Neuronal stem cell (in vitro differentiated cells): ENCODE measurements at regions not wholly inside any gene's neighbourhood (a gene's known extent, or its start where the extent isn't known, plus 50 kb on each side); places are given as distances from the start of the nearest gene placed in this dataset.

Experiments
- DNase-seq: peaks from one replicate; pipeline ENCODE4 v3.0.0-alpha.2; 2013; ENCODE audit warnings: low spot score
- H2AFZ ChIP-seq: one replicate; pipeline ENCODE4 v1.6.1; 2013; ENCODE audit warnings: mild to moderate bottlenecking, low read length, inconsistent platforms
- H2AK5ac ChIP-seq: 2 replicates; pipeline ENCODE4 v1.6.1; 2013; ENCODE audit warnings: low read depth, mild to moderate bottlenecking, inconsistent platforms, low read length, moderate library complexity, mixed read lengths
- H2BK120ac ChIP-seq: 2 replicates; pipeline ENCODE4 v1.6.1; 2013; ENCODE audit warnings: low read depth, mild to moderate bottlenecking, inconsistent platforms, low read length, moderate library complexity, mixed read lengths
- H2BK12ac ChIP-seq: one replicate; pipeline ENCODE4 v1.6.1; 2013; ENCODE audit warnings: low read length, inconsistent platforms
- H2BK15ac ChIP-seq: 2 replicates; pipeline ENCODE4 v1.6.1; 2013; ENCODE audit warnings: mild to moderate bottlenecking, low read length, inconsistent platforms, mixed read lengths
- H2BK5ac ChIP-seq: one replicate; pipeline ENCODE4 v1.6.1; 2013; ENCODE audit warnings: inconsistent platforms, mild to moderate bottlenecking, low read length, moderate library complexity
- H3K14ac ChIP-seq: one replicate; pipeline ENCODE4 v1.6.1; 2013; ENCODE audit warnings: low read length, inconsistent platforms
- H3K18ac ChIP-seq: 2 replicates; pipeline ENCODE4 v1.6.1; 2013; ENCODE audit warnings: low read length, inconsistent platforms
- H3K23ac ChIP-seq: 2 replicates; pipeline ENCODE4 v1.6.1; 2013; ENCODE audit warnings: low read depth, mild to moderate bottlenecking, mixed read lengths, low read length, inconsistent platforms; ENCODE audit not compliant: poor library complexity
- H3K27ac ChIP-seq: replicated peaks from 3 replicates; pipeline ENCODE4 v1.5.1; 2013; ENCODE audit warnings: low read length, inconsistent platforms
- H3K27me3 ChIP-seq, 3 experiments: 2 replicates each; pipeline ENCODE4 v1.6.1; 2013; ENCODE audit warnings: low read length in 3 of 3, mild to moderate bottlenecking in 2 of 3, inconsistent platforms in 1 of 3, low read depth in 1 of 3, mixed read lengths in 1 of 3, moderate library complexity in 1 of 3; ENCODE audit not compliant: control insufficient read depth in 3 of 3, insufficient read depth in 3 of 3
- H3K36me3 ChIP-seq, 2 donors: replicated peaks in 1 of 2; 2 replicates each; pipeline ENCODE4 v1.6.1; 2013; ENCODE audit warnings: low read length in 2 of 2; ENCODE audit not compliant: control insufficient read depth in 2 of 2, insufficient read depth in 2 of 2
- H3K4ac ChIP-seq: 2 replicates; pipeline ENCODE4 v1.6.1; 2013; ENCODE audit warnings: inconsistent platforms, mild to moderate bottlenecking, low read length, moderate library complexity
- H3K4me1 ChIP-seq, 2 donors: 1 replicate in 1 of 2; 2 replicates in 1 of 2; pipeline ENCODE4 v1.6.1; 2013; ENCODE audit warnings: low read length in 2 of 2, low read depth in 1 of 2; ENCODE audit not compliant: control insufficient read depth in 2 of 2, insufficient read depth in 1 of 2
- H3K4me2 ChIP-seq: one replicate; pipeline ENCODE4 v1.6.1; 2013; ENCODE audit warnings: mild to moderate bottlenecking, low read length, inconsistent platforms; ENCODE audit not compliant: insufficient read depth, poor library complexity, severe bottlenecking
- H3K4me3 ChIP-seq, 2 donors: 2 replicates each; pipeline ENCODE4 v1.5.1; 2013; ENCODE audit warnings: low read length in 2 of 2, mild to moderate bottlenecking in 2 of 2, inconsistent platforms in 1 of 2, moderate library complexity in 1 of 2
- H3K79me1 ChIP-seq: one replicate; pipeline ENCODE4 v1.6.1; 2013; ENCODE audit warnings: low read depth, mild to moderate bottlenecking, inconsistent platforms, low read length, moderate library complexity
- H3K9ac ChIP-seq: one replicate; pipeline ENCODE4 v1.6.1; 2013; ENCODE audit warnings: mild to moderate bottlenecking, low read depth, low read length, inconsistent platforms; ENCODE audit not compliant: poor library complexity
- H3K9me3 ChIP-seq, 2 donors: replicated peaks in 1 of 2; 2 replicates each; pipeline versions ENCODE3 to v1.6.1; 2013; ENCODE audit warnings: low read length in 2 of 2, mild to moderate bottlenecking in 2 of 2, inconsistent platforms in 1 of 2, low read depth in 1 of 2, mixed read lengths in 1 of 2, moderate library complexity in 1 of 2; ENCODE audit not compliant: control insufficient read depth in 2 of 2, insufficient read depth in 1 of 2
- H4K8ac ChIP-seq: one replicate; pipeline ENCODE4 v1.6.1; 2013; ENCODE audit warnings: low read depth, mild to moderate bottlenecking, inconsistent platforms, low read length, moderate library complexity
- H4K91ac ChIP-seq: one replicate; pipeline ENCODE4 v1.6.1; 2013; ENCODE audit warnings: low read length, low read depth, mild to moderate bottlenecking, inconsistent platforms; ENCODE audit not compliant: poor library complexity
- WGBS, 2 donors: extraction: QIAGEN DNeasy Blood & Tissue Kit; methylation state at CpG; one replicate each; pipeline ENCODE4 v1.1.7; 2013; ENCODE audit warnings: missing lambda C conversion rate in 2 of 2, mixed read lengths in 1 of 2; ENCODE audit not compliant: insufficient read length in 2 of 2, insufficient replicate concordance in 1 of 2; ENCODE audit errors: extremely low coverage in 2 of 2; 5-methylcytosine and 5-hydroxymethylcytosine counted together

DNA sequence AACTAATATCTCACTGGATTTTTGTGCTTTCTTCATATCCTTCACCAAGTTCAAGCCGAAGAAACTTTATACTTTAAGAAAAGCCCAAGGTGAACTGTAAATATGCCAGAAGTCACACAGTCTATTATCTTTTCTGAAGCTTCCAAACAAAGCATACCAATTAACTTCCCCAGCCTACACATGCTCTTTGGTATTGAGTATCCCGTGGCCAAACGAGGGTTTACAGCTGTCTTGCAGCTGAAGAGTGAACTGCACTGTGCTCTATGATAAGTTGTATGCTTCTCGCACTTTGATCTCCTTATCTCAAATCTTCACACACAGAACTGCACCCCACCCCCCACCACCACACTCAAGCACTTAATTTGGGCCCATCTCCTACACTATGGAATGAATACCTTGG lies 215.6 kb upstream of the VEPH1 start:
- no peaks in the 10 kb centered on the region for H3K27me3 ChIP-seq
- H2BK5ac ChIP-seq: no peak overlapping the region
- no peak overlapping the region for H4K8ac ChIP-seq
- WGBS, 2 donors: no CpG with 5 or more reads among the region's 4 CpGs
- H2BK120ac ChIP-seq: no peak overlapping the region
- H3K4me1 ChIP-seq: no peaks in the 10 kb centered on the region
- no peak for DNase-seq
- no peaks in the 10 kb centered on the region for H3K36me3 ChIP-seq
- no peak overlapping the region for H3K4me2 ChIP-seq
- H2BK15ac ChIP-seq: no peak overlapping the region
- H2AFZ ChIP-seq: no peak overlapping the region
- H3K23ac ChIP-seq: no peak overlapping the region
- no peak overlapping the region for H3K14ac ChIP-seq
- H3K4ac ChIP-seq: no peak overlapping the region
- H3K9me3 ChIP-seq: no peaks in the 10 kb centered on the region
- H3K4me3 ChIP-seq: no peak overlapping the region
- H3K79me1 ChIP-seq: no peaks in the 10 kb centered on the region
- no peak overlapping the region for H2BK12ac ChIP-seq
- H3K9ac ChIP-seq: no peak overlapping the region
- H3K18ac ChIP-seq: no peak overlapping the region
- H3K27ac ChIP-seq: no peak overlapping the region
- no peak overlapping the region for H4K91ac ChIP-seq
- no peak overlapping the region for H2AK5ac ChIP-seq

DNA sequence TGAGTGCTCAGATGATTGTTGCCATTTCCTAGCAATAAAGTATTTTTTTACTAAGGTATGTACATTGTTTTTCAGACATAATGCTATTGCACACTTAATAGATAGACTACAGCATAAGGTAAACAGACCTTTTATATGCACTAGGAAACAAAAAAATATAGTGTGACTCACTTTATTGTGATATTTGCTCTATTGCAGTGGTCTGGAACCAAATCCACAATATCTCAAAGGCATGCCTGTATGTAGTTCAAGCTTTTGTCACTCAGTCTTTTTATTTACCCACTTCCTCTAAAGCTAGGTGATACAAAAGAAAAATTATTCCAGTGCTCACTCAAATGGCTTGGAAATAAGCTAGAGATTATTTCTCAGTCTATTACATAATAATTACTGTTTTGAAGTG lies 209.9 kb upstream of the VEPH1 start:
- H3K23ac ChIP-seq: no peak overlapping the region
- no peak overlapping the region for H2BK120ac ChIP-seq
- no peak overlapping the region for H2BK5ac ChIP-seq
- no peak overlapping the region for H2AFZ ChIP-seq
- H2BK12ac ChIP-seq: no peak overlapping the region
- H4K91ac ChIP-seq: no peak overlapping the region
- H3K9me3 ChIP-seq: no peaks in the 10 kb centered on the region
- no peak overlapping the region for H3K18ac ChIP-seq
- no peaks in the 10 kb centered on the region for H3K4me1 ChIP-seq
- H3K27ac ChIP-seq: no peak overlapping the region
- no peaks in the 10 kb centered on the region for H3K36me3 ChIP-seq
- H4K8ac ChIP-seq: no peak overlapping the region
- no peak overlapping the region for H3K4ac ChIP-seq
- no peak overlapping the region for H2BK15ac ChIP-seq
- no peak overlapping the region for H2AK5ac ChIP-seq
- H3K4me2 ChIP-seq: no peak overlapping the region
- H3K14ac ChIP-seq: no peak overlapping the region
- no peak overlapping the region for H3K4me3 ChIP-seq
- H3K9ac ChIP-seq: no peak overlapping the region
- no peaks in the 10 kb centered on the region for H3K27me3 ChIP-seq
- DNase-seq: no peak
- H3K79me1 ChIP-seq: no peaks in the 10 kb centered on the region

DNA sequence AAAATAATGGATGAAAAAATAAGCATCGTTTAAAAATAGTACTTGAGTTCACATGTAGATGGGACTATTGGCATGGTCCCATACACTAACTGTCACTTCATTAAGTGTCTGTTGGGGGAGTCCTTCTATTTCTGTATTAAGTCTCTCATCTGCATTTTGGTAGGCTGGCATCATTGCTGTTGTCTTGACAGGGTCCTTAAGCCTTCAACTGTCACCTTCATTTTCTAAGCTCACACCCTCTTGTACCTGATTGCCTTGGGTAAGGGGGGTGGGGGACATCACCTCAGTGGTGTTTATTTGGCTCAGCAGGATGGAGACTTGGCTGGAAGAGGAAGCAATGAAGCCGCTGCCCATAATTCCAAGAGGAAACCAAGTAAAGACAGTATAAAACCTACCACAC lies 202.0 kb upstream of the VEPH1 start:
- no peaks in the 10 kb centered on the region for H3K36me3 ChIP-seq
- H3K4me3 ChIP-seq: no peak overlapping the region
- DNase-seq: no peak
- H2AK5ac ChIP-seq: no peak overlapping the region
- H3K23ac ChIP-seq: no peak overlapping the region
- no peak overlapping the region for H2BK120ac ChIP-seq
- no peak overlapping the region for H2BK5ac ChIP-seq
- H3K18ac ChIP-seq: no peak overlapping the region
- no peaks in the 10 kb centered on the region for H3K27me3 ChIP-seq
- H3K79me1 ChIP-seq: no peaks in the 10 kb centered on the region
- no peak overlapping the region for H2AFZ ChIP-seq
- H4K8ac ChIP-seq: no peak overlapping the region
- no CpG with 5 or more reads among the region's 2 CpGs for WGBS, 2 donors
- no peak overlapping the region for H3K4me2 ChIP-seq
- no peaks in the 10 kb centered on the region for H3K9me3 ChIP-seq
- H3K9ac ChIP-seq: no peak overlapping the region
- no peak overlapping the region for H3K4ac ChIP-seq
- H4K91ac ChIP-seq: no peak overlapping the region
- H3K4me1 ChIP-seq: no peaks in the 10 kb centered on the region
- H2BK12ac ChIP-seq: no peak overlapping the region
- no peak overlapping the region for H2BK15ac ChIP-seq
- no peak overlapping the region for H3K27ac ChIP-seq
- no peak overlapping the region for H3K14ac ChIP-seq

DNA sequence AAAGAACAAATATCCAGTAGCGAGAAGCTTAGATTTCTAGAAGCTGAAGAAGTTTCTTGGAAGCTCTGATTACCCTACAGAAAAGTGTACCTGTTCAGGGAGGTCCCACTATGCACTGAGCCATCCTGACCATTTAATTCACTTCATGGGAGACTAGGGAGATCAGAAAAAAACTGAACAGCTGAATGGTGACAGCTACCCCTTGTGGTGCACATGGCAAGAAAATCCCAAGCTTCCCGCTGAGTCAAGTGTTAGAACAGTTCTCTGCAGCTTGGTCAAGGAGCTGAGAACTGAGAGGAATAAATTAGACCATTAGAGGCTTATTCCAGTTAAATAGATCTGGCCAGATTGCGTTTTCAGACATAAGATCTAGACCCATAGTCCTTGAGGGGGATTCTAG lies 197.2 kb upstream of the VEPH1 start:
- Histone ChIP-seq H2BK5ac (no peak overlapping the region), H2AFZ (no peak overlapping the region), H2BK12ac (no peak overlapping the region), H3K9me3 (no peaks in the 10 kb centered on the region), H3K4me2 (no peak overlapping the region), H3K4me3 (no peak overlapping the region), H2BK15ac (no peak overlapping the region), H2AK5ac (no peak overlapping the region), H3K23ac (no peak overlapping the region), H3K79me1 (no peaks in the 10 kb centered on the region), H2BK120ac (no peak overlapping the region), H3K14ac (no peak overlapping the region), H3K27ac (no peak overlapping the region), H4K91ac (no peak overlapping the region), H3K36me3 (no peaks in the 10 kb centered on the region), H3K9ac (no peak overlapping the region), H3K18ac (no peak overlapping the region), H3K27me3 (no peaks in the 10 kb centered on the region), H4K8ac (no peak overlapping the region), H3K4ac (no peak overlapping the region), H3K4me1 (no peaks in the 10 kb centered on the region)
- DNase-seq: no peak
- no CpG with 5 or more reads among the region's 3 CpGs for WGBS, 2 donors
